ENCODE measurements at regions not wholly inside any gene's neighbourhood (a gene's known extent, or its start where the extent isn't known, plus 50 kb on each side); places are given as distances from the start of the nearest gene placed in this dataset.
A peak's percentile ranks its signal among the peaks of the same experiment; 100 is the strongest.

- peak in 1 of 8 experiments; percentile 44 for ATAC-seq (replicated peaks in 6 of 8)
- in situ Hi-C loops (cut with MboI; ENCODE audit: low pct_unique_long_range_greater_than_20kb in 2 of 9, low sequenced_read_pairs in 9 of 9, unreplicated experiment in 9 of 9): no loop called here
- Histone ChIP-seq H3K4me3 (no peak overlapping the region), H3K27ac (no peak overlapping the region), H3K4me1 (replicated peaks in 1 of 2) (no peaks in the 10 kb centered on the region)
- 0 to 86% (median 64%) methylated on average over 1 to 2 of the region's 2 CpGs; no CpG with 5 or more reads in 4 of the 10 experiments for WGBS, 10 experiments
Observed at GRCh38 chr11:91773090-91773489, 451.5 kb upstream of the FAT3 start.

GRCh38 chr11:91771961-91772360, 452.7 kb upstream of the FAT3 start:
- no peak for ATAC-seq (replicated peaks in 6 of 8)
- no peak overlapping the region for H3K4me3 ChIP-seq
- 0 to 86% (median 80%) methylated on average over 1 of the region's 1 CpG; no CpG with 5 or more reads in 1 of the 10 experiments for WGBS, 10 experiments
- in situ Hi-C loops (cut with MboI; ENCODE audit: low pct_unique_long_range_greater_than_20kb in 2 of 9, low sequenced_read_pairs in 9 of 9, unreplicated experiment in 9 of 9): no loop called here
- H3K4me1 ChIP-seq (replicated peaks in 1 of 2): no peaks in the 10 kb centered on the region
- H3K27ac ChIP-seq: no peak overlapping the region

- WGBS, 10 experiments: 20 to 100% (median 74%) methylated on average over 1 of the region's 1 CpG; no CpG with 5 or more reads in 1 of the 10 experiments
- H3K4me1 ChIP-seq (replicated peaks in 1 of 2): no peaks in the 10 kb centered on the region
- in situ Hi-C loops (cut with MboI; ENCODE audit: low pct_unique_long_range_greater_than_20kb in 2 of 9, low sequenced_read_pairs in 9 of 9, unreplicated experiment in 9 of 9): no loop called here
- H3K27ac ChIP-seq: no peak overlapping the region
- H3K4me3 ChIP-seq: no peak overlapping the region
- no peak for ATAC-seq (replicated peaks in 6 of 8)
Observed at GRCh38 chr11:91768783-91769182, 455.8 kb upstream of the FAT3 start.

DNA sequence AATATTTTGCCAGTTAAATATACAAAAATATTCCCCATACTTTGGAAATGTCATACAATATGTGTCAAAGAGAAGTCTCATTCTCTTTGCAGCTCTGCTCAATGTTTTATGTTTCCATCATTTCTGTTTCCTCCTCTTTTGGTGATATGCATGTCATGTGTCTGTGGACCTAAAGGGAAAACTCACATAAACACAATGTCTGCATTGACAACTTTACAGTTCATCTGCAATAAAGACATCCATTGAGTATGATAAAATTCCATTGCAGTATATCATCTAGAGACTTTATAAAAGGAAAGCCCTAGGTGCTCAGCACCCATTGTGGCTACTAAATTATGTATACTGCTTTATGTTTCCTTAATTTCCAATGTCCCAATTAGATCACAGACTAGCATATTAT, 461.3 kb upstream of the FAT3 start:
- H3K27ac ChIP-seq: no peak overlapping the region
- no peak for ATAC-seq (replicated peaks in 6 of 8)
- no peak overlapping the region for H3K4me3 ChIP-seq
- in situ Hi-C loops (cut with MboI; ENCODE audit: low pct_unique_long_range_greater_than_20kb in 2 of 9, low sequenced_read_pairs in 9 of 9, unreplicated experiment in 9 of 9): no loop called here
- peaks cover 6 to 9% of the 10 kb centered on the region in 2 donors for H3K4me1 ChIP-seq (replicated peaks in 1 of 2)

GRCh38 chr11:91761406-91762025, 463.1 kb upstream of the FAT3 start:
- 0 to 31% (median 11%) methylated on average over 1 to 3 of the region's 3 CpGs for WGBS, 10 experiments
- in situ Hi-C loops (cut with MboI; ENCODE audit: low pct_unique_long_range_greater_than_20kb in 2 of 9, low sequenced_read_pairs in 9 of 9, unreplicated experiment in 9 of 9): no loop called here
- H3K27ac ChIP-seq: no peak overlapping the region
- peaks cover 6 to 9% of the 10 kb centered on the region in 2 donors for H3K4me1 ChIP-seq (replicated peaks in 1 of 2)
- ATAC-seq (replicated peaks in 6 of 8): peak in 5 of 8 experiments; percentile 65 to 97 (median 73)
- H3K4me3 ChIP-seq: no peak overlapping the region

DNA sequence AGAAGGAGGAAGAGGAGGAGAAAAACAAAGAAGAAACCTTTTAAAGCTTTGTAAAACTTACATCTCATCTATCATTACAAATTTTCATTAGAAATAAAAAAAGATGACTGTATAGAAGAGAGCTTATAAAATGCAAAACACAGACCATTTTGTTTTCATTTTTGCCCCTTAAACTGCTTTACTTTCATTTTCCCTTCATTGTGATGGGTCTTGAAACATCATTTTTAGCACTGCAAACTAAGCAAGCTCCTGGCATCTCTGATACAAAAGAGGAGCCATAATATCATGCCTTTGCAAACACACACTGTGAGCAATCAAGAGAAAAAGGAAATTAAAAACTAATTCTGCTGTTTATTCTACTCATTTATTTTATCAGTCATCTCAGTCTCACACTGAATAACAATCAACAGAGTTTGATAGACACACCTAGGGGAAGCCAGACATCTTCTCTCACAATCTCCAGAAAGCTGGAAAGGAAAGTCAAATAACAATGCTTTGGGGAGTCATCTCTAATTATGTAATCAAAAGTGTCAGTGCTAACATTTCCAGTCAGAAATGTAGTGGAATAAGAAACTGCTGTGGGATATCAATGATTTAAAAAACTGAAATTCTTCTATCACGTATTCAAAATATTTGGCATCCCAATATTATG, 467.7 kb upstream of the FAT3 start:
- Histone ChIP-seq H3K4me3 (no peak overlapping the region), H3K4me1 (replicated peaks in 1 of 2) (peaks cover 9% of the 10 kb centered on the region in 2 donors), H3K27ac (no peak overlapping the region)
- WGBS, 10 experiments: 0 to 100% (median 86%) methylated on average over 1 of the region's 1 CpG; no CpG with 5 or more reads in 1 of the 10 experiments
- no peak for ATAC-seq (replicated peaks in 6 of 8)
- in situ Hi-C loops (cut with MboI; ENCODE audit: low pct_unique_long_range_greater_than_20kb in 2 of 9, low sequenced_read_pairs in 9 of 9, unreplicated experiment in 9 of 9): no loop called here

GRCh38 chr11:91755951-91756707, 468.5 kb upstream of the FAT3 start:
- ATAC-seq (replicated peaks in 6 of 8): no peak
- Histone ChIP-seq H3K4me1 (replicated peaks in 1 of 2) (peaks cover 1 to 4% of the 10 kb centered on the region in 2 donors), H3K4me3 (no peak overlapping the region), H3K27ac (no peak overlapping the region)
- 0 to 80% (median 30%) methylated on average over 1 to 2 of the region's 2 CpGs; no CpG with 5 or more reads in 1 of the 10 experiments for WGBS, 10 experiments
- in situ Hi-C loops (cut with MboI; ENCODE audit: low pct_unique_long_range_greater_than_20kb in 2 of 9, low sequenced_read_pairs in 9 of 9, unreplicated experiment in 9 of 9): no loop called here

- H3K4me1 ChIP-seq (replicated peaks in 1 of 2): peaks cover 0 to 4% of the 10 kb centered on the region in 2 donors
- in situ Hi-C loops (cut with MboI; ENCODE audit: low pct_unique_long_range_greater_than_20kb in 2 of 9, low sequenced_read_pairs in 9 of 9, unreplicated experiment in 9 of 9): no loop called here
- no peak overlapping the region for H3K4me3 ChIP-seq
- no peak overlapping the region for H3K27ac ChIP-seq
- no peak for ATAC-seq (replicated peaks in 6 of 8)
Observed at GRCh38 chr11:91755526-91755925, 469.1 kb upstream of the FAT3 start.

DNA sequence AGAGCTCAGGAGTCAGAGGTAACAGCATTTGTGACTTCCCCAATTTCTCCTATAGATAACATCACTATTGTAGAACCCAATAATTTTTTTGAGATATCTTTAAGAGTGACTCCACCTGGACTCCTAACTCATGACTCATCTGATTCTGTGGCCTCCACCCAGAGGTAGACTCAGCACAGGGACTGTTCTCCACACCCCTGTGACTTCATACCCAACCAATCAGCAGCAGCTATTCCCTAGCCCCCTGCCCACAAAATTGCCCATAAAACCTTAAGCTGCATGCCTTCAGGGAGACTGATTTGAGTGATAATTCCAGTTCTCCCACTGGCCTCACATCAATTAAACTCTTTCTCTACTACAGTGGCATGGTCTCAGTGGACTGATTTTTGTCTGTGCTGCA, 475.4 kb upstream of the FAT3 start:
- in situ Hi-C loops (cut with MboI; ENCODE audit: low pct_unique_long_range_greater_than_20kb in 2 of 9, low sequenced_read_pairs in 9 of 9, unreplicated experiment in 9 of 9): no loop called here
- ATAC-seq (replicated peaks in 6 of 8): no peak
- no peak overlapping the region for H3K4me3 ChIP-seq

DNA sequence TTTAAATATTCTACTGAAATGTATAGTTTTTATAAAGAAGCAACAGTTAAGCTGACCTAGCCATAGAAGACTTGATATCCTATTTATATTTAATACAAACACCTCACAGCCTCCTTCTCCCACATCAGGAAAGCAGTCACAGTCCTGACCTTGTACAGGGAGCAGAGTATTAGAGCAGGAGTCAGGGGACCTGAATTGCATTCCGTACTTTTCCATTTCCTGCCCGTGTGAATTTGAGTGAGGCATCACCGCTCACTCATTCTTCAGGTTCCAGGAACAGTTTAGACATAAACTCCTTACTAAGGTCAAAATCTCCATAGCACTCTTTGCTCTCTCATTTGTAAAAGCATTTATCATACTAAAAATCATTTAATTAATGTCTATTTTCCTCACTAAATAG, 482.5 kb upstream of the FAT3 start:
- Histone ChIP-seq H3K4me3 (no peak overlapping the region), H3K4me1 (replicated peaks in 1 of 2) (no peaks in the 10 kb centered on the region), H3K27ac (no peak overlapping the region)
- ATAC-seq (replicated peaks in 6 of 8): no peak
- in situ Hi-C loops (cut with MboI; ENCODE audit: low pct_unique_long_range_greater_than_20kb in 2 of 9, low sequenced_read_pairs in 9 of 9, unreplicated experiment in 9 of 9): no loop called here
- 0 to 80% (median 75%) methylated on average over 1 to 3 of the region's 3 CpGs; no CpG with 5 or more reads in 5 of the 10 experiments for WGBS, 10 experiments

More for the DNA sequence above, 475.4 kb upstream of the FAT3 start:
- Histone ChIP-seq H3K27ac (no peak overlapping the region), H3K4me1 (replicated peaks in 1 of 2) (peaks cover 0 to 4% of the 10 kb centered on the region in 2 donors)

DNA sequence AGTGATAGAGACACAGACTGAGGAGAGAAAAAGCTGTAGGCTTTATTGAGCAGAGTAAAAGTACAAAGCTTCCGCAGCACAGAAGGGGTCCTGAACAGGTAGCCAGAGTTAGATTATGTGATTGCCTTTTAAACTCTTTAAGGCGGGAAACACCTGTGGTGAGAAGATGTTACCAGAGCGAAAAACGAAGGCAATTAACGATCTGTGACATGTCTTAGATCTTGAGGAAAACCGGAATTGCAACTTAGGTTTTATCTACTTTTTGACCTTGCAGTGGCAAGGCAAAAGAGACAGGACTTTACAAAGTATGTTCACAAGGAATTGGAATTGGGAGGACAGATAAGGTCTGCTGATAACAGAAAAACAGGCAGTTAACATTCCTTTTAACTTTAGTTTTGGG, 493.6 kb upstream of the FAT3 start:
- H3K4me1 ChIP-seq (replicated peaks in 1 of 2): no peaks in the 10 kb centered on the region
- in situ Hi-C loops (cut with MboI; ENCODE audit: low pct_unique_long_range_greater_than_20kb in 2 of 9, low sequenced_read_pairs in 9 of 9, unreplicated experiment in 9 of 9): no loop called here
- no peak for ATAC-seq (replicated peaks in 6 of 8)
- no peak overlapping the region for H3K4me3 ChIP-seq
- no peak overlapping the region for H3K27ac ChIP-seq
- WGBS, 10 experiments: 0 to 94% (median 81%) methylated on average over 1 to 6 of the region's 6 CpGs; no CpG with 5 or more reads in 1 of the 10 experiments

DNA sequence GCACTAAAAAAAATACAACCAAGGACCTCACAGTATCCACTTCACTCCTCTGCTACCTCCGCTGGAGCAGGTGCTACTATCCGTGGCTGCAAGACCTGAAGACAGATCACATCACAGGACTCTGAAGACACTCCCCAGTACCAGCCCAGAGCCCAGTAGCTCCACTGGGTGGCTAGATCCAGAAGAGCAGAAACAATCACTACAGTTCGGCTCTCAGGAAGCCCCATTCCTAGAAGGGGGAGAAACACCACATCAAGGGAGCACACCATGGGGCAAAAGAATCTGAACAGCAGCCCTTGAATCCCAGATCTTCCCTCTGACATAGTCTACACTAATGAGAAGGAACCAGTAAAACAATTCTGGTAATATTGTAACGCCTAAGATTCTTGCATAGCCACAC, 494.0 kb upstream of the FAT3 start:
- ATAC-seq (replicated peaks in 6 of 8): no peak
- Histone ChIP-seq H3K4me3 (no peak overlapping the region), H3K4me1 (replicated peaks in 1 of 2) (no peaks in the 10 kb centered on the region), H3K27ac (no peak overlapping the region)
- in situ Hi-C loops (cut with MboI; ENCODE audit: low pct_unique_long_range_greater_than_20kb in 2 of 9, low sequenced_read_pairs in 9 of 9, unreplicated experiment in 9 of 9): no loop called here
- WGBS, 10 experiments: 30 to 100% (median 96%) methylated on average over 1 to 3 of the region's 4 CpGs; no CpG with 5 or more reads in 3 of the 10 experiments

DNA sequence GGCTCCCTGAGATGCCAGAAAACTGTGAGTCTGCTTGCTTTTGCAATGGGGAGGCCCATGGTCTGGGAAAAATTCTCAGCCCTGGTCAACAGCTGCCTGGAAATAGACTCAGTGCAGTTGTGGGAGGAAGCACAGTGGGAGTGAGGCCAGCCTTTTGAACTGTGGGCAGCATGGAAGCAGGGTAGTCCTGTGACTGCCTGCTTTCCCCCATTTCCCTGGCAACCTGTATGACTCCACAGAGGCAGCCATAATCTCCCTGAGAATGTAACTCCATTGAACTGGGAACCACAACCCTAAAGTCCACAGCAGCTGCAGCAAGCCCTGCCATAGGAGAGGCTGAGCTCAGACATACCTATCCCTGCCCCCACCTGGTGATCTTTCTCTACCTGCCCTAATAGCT, 494.6 kb upstream of the FAT3 start:
- Histone ChIP-seq H3K27ac (no peak overlapping the region), H3K4me3 (no peak overlapping the region), H3K4me1 (replicated peaks in 1 of 2) (no peaks in the 10 kb centered on the region)
- ATAC-seq (replicated peaks in 6 of 8): peak in 3 of 8 experiments; percentile 67 to 99 (median 82)
- in situ Hi-C loops (cut with MboI; ENCODE audit: low pct_unique_long_range_greater_than_20kb in 2 of 9, low sequenced_read_pairs in 9 of 9, unreplicated experiment in 9 of 9): no loop called here
